HG03354 (cell line): ENCODE measurements at regions not wholly inside any gene's neighbourhood (a gene's known extent, or its start where the extent isn't known, plus 50 kb on each side); places are given as distances from the start of the nearest gene placed in this dataset.

Experiments
- ATAC-seq: cut with Tn5 transposase; IDR thresholded peaks from one replicate; pipeline ENCODE4 v1.9.1; 2021; ENCODE audit warnings: mild to moderate bottlenecking; ENCODE audit not compliant: unreplicated experiment, poor library complexity, severe bottlenecking

DNA sequence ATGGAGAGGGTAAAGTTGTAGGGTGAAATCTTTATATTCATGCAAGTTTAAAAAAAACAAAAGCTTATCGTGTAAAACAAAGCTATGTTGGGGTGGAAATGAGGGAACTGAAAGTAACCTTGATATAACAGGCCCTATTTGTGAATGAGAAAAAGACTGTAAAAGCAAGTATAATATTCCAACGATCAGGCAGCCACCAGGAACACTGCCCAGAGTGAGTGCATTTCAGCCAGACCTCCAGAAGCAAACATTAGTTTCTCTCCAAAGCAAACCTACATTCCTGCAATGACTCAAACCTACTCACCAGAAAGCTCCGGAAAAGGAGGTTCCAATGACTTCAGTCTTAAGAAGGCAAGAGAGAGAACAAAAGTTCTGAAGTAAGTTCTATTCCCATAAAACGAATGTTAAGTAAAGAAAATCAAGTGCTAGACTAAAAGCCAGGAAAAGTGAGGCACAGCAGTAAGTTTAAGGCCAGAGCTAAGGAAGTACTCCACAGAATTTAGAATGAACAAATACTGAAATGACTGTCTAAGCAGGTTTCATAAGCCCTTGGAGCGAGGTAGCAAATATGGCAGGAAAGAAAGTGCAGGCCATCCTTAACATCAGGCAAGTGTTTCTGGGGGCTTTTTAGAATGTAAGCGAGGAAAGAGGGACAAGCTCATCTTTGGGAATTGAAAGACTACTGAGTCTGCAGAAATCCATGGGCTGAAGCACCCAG lies 493.1 kb downstream of the XPNPEP1 start:
- no peak for ATAC-seq

- ATAC-seq = no peak
These were observed 494.4 kb downstream of the XPNPEP1 start for GRCh38 chr10:109428775-109429491.

DNA sequence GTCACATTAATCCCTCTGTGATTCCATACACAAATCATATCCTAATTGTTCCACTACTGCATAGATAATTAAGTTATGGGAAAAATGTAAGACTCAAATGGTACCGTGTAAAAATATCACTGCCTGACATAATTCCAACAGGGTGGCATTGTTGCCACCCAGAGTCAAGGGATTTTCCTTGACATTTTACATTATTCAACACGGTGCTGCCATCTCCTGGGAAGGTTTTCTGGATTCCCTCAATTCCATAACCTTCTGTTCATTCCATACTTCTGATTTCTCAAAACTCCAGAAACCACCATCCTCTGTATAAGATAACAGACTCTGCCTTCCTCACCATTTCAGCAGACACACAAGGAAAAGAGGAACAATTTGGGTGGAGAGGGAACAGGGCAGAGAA lies 495.9 kb downstream of the XPNPEP1 start:
- no peak for ATAC-seq

- ATAC-seq = no peak
These were observed 496.3 kb downstream of the XPNPEP1 start for GRCh38 chr10:109426987-109427386.

GRCh38 chr10:109418795-109419194 lies 504.5 kb downstream of the XPNPEP1 start:
- ATAC-seq = no peak

DNA sequence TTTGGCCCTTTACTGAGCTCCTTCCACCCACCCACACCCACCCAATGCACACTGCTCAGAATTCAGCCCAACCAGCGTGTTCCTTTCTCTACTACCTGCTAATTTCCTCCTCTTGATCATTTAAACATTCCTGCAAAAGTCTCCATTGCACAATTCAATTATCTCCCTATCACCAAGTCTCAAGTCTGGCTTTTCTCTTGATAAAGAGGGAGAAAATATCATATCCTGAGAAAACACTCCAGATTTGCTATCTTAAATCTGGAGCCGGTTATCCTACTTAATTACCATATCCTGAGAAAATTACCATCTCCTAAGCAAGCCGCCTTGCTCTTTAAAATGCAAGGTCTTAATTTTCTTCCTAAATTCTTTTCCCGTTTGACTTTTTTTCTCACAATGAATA lies 505.5 kb downstream of the XPNPEP1 start:
- ATAC-seq = no peak

DNA sequence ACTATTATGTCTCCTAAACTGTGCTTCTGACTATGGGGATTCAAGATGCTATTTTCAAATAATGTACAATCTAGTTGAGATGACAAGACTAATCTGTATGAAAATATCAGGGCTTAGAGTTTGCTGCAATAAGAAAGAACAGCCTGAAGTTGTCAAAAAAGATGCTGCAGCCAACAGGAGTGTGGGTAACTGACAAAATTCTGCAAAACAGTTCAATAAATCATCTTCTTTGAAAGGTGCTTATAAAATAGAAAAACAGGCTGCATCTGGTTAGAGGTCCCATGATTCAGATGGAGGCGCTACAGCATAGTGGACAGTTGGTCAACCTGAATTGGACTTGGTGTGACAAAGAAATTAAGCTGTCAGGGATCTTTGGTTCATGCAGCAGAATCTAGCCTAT lies 511.0 kb downstream of the XPNPEP1 start:
- no peak for ATAC-seq

DNA sequence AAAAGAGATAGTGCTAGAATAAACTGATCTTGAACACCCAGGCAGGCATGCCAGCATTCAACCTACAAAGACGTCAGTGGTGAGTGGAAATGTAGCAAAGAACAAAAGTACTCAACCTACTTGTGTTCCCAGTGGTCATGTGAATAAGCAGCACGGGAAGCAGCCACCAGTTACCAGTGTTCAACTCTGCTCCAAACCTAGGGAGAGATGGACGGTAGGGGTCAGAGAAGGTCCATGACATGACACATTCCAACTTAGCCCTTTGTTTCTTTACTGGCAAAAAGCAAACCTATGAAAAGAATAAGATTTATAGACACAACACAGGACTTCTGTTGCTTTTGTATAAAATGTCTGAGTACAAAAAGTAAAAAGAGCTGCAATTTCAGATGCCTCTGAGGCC lies 511.4 kb downstream of the XPNPEP1 start:
- ATAC-seq = no peak

- no peak for ATAC-seq
These were observed 518.0 kb downstream of the XPNPEP1 start for GRCh38 chr10:109405338-109405737.

- no peak for ATAC-seq
These were observed 519.8 kb downstream of the XPNPEP1 start for GRCh38 chr10:109403551-109403950.

- no peak for ATAC-seq
These were observed 529.9 kb downstream of the XPNPEP1 start for GRCh38 chr10:109393425-109393824.

DNA sequence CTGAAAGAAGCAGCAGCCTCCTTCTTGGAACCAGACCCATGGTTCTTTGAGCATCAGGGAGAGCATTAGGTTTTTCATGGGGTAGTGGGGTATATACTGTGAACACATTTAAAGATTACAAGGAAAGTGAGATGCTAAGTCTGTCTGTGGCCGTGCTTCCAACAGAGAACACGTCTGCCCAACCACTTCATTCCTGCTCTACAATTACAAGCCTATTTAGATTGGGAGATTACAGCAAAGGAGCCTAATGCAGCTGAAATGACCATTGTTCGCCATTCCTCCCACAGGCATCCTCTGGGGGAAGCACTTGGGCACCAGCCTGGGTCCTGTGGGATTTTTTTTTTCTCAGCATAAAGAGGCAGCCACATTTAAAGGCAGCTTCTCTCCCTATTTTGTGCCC lies 536.4 kb downstream of the XPNPEP1 start:
- no peak for ATAC-seq

DNA sequence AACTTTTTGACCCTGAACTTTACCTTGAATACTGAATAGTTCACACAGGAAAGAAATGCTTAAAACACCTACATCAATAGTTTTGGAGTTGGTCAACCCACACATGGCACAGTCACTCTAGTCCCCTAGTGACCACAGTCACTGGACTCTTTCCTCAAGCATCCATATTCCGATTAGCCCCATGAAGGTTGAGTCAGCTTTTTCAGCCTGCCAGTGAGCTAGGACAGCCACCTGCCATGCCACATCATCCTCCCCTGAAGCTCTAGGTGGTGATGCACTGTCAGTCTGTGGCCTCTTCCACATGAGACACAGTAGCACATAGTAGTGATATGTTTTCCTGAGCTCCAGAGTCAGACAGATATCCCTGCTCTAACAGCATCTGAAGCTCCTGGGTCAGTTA lies 537.2 kb downstream of the XPNPEP1 start:
- no peak for ATAC-seq

DNA sequence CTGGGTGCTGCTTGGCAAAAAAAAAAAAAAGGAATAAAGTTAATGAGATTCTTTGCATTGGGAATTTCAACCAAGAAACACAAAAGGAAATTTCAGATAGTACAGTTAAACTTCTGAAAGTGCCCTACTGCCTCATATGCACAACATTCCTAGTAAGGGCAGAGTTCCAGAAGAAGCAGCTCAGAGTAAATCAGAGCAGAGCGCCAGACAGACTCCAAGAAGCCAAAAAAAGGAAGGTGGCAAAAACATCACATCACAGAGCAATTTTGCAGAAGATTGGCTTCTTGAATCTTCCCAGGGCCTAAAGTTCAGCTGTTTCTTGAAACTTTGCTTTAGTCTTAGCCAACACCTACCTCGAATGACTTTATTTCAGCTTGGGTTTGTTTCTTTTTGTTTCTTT lies 544.1 kb downstream of the XPNPEP1 start:
- ATAC-seq = no peak

DNA sequence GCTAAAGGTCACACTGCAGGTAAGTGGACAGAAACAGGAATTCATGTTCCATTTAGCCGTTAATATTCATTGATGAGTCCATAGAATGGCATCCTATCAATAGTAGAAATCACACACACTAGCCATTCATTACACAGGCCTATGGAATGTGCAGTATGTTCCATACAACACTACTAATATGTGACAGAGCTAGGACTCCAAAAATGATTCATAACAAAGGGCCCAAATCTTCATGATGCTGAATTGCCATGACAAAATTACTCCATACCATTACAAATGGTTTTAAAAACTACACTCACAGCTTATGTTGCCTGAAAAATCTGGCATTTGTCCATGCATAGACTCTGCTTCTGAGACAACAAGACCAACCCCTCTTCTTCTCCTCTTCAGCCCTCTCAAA lies 549.1 kb downstream of the XPNPEP1 start:
- ATAC-seq = no peak

- ATAC-seq = no peak
These were observed 564.0 kb downstream of the XPNPEP1 start for GRCh38 chr10:109359316-109359715.

- ATAC-seq = no peak
These were observed 565.0 kb downstream of the XPNPEP1 start for GRCh38 chr10:109358325-109358724.

DNA sequence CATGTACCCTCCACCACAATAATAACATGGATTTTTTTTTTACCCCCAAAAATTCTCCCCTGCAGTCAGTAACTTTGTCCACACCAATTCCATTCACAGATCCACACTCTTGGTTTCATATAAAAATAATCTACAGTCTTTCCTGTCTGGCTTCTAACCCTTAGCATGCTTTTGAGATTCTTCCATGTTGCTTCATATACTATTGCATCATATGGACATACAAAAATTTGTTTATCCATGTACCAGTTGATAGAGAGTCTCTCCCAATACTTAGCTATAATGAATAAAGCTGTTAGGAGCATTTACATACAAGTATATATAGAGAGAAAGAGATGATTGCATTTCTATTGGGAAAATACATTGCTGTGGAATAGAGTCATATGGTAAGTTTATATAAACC lies 575.0 kb downstream of the XPNPEP1 start:
- ATAC-seq = no peak

GRCh38 chr10:109343293-109343692 lies 580.0 kb downstream of the XPNPEP1 start:
- ATAC-seq = no peak

- no peak for ATAC-seq
These were observed 581.3 kb downstream of the XPNPEP1 start for GRCh38 chr10:109341986-109342385.

GRCh38 chr10:109328001-109328400 lies 595.3 kb downstream of the XPNPEP1 start:
- no peak for ATAC-seq
